Esophagus muscularis mucosa (tissue), 4 donors: ENCODE measurements at regions not wholly inside any gene's neighbourhood (a gene's known extent, or its start where the extent isn't known, plus 50 kb on each side); places are given as distances from the start of the nearest gene placed in this dataset.

Experiments used
- DNase-seq: peaks from one replicate; pipeline ENCODE4 v3.0.0-alpha.2; 2017; ENCODE audit errors: extremely low spot score
- H3K27ac ChIP-seq, 4 donors: fragments of 200-600 bp; sonication (generic); replicated peaks in 1 of 4; 1 replicate in 3 of 4; 2 replicates in 1 of 4; pipeline ENCODE4 v1.5.1; 2016 to 2019; ENCODE audit warnings: mild to moderate bottlenecking in 1 of 4
- H3K27me3 ChIP-seq, 4 donors: fragments of 200-600 bp; sonication (generic); one replicate each; pipeline versions ENCODE4 v1.5.1 to v1.6.0; 2016 to 2019
- H3K36me3 ChIP-seq, 4 donors: fragments of 200-600 bp; sonication (generic); one replicate each; pipeline ENCODE4 v1.5.1; 2016 to 2019
- H3K4me1 ChIP-seq, 4 donors: fragments of 200-600 bp; sonication (generic); one replicate each; pipeline ENCODE4 v1.5.1; 2016 to 2019
- H3K4me3 ChIP-seq, 4 donors: fragments of 200-600 bp; sonication (generic); 1 replicate in 2 of 4; 2 replicates in 2 of 4; pipeline ENCODE4 v1.5.1; 2016 to 2019; ENCODE audit warnings: mild to moderate bottlenecking in 4 of 4, moderate library complexity in 1 of 4
- H3K9me3 ChIP-seq, 4 donors: fragments of 200-600 bp; sonication (generic); 1 replicate in 3 of 4; 2 replicates in 1 of 4; pipeline ENCODE4 v1.5.1; 2016 to 2019
- CTCF ChIP-seq, 3 experiments: fragments of 200-600 bp in 2 of 3; fragments of 450-650 bp in 1 of 3; sonication (generic) in 2 of 3; IDR thresholded peaks; one replicate each; pipeline ENCODE4 v1.5.1; 2017 to 2019; ENCODE audit warnings: antibody characterized with exemption in 3 of 3, mild to moderate bottlenecking in 2 of 3, moderate library complexity in 1 of 3
- EP300 ChIP-seq: sonication (generic); formaldehyde crosslinking; IDR thresholded peaks from one replicate; pipeline ENCODE4 v1.6.1; 2017; ENCODE audit warnings: antibody characterized with exemption
- POLR2A ChIP-seq: fragments of 450-650 bp; IDR thresholded peaks from one replicate; pipeline ENCODE4 v1.6.1; 2017; ENCODE audit warnings: antibody characterized with exemption, moderate library complexity, mild to moderate bottlenecking, low read depth
- POLR2AphosphoS5 ChIP-seq, 2 donors: sonication (generic); formaldehyde crosslinking; IDR thresholded peaks; one replicate each; pipeline ENCODE4 v1.6.1; 2017; ENCODE audit warnings: antibody characterized with exemption in 2 of 2
- WGBS: methylation state at CpG from one replicate; pipeline ENCODE4 v1.1.5; 2018; 5-methylcytosine and 5-hydroxymethylcytosine counted together
- intact Hi-C: fragments of 100-400 bp; cut with DNase I; formaldehyde crosslinking; loops from one replicate; pipeline ENCODE4 v1.15.1; 2023

- TF ChIP-seq EP300 (no peak), POLR2AphosphoS5 (IDR thresholded peaks at IDR 0.05) (no peak), CTCF (IDR thresholded peaks at IDR 0.05) (no peak), POLR2A (no peak)
- no peak for DNase-seq
- intact Hi-C loops: no loop called here
- WGBS: 76% methylated on average over 2 of the region's 2 CpGs
- Histone ChIP-seq H3K9me3 (no peaks in the 10 kb centered on the region), H3K4me1 (no peaks in the 10 kb centered on the region), H3K4me3 (no peak overlapping the region), H3K27me3 (no peaks in the 10 kb centered on the region), H3K27ac (no peak overlapping the region), H3K36me3 (no peaks in the 10 kb centered on the region)
These were observed 514.6 kb upstream of the FBXO33 start for GRCh38 chr14:39946807-39947206.

GRCh38 chr14:39939023-39939422 lies 506.8 kb upstream of the FBXO33 start:
- no peak overlapping the region for H3K4me3 ChIP-seq
- no peaks in the 10 kb centered on the region for H3K9me3 ChIP-seq
- intact Hi-C loops: no loop called here
- DNase-seq: no peak
- TF ChIP-seq POLR2A: no peak
- no peak for TF ChIP-seq CTCF (IDR thresholded peaks at IDR 0.05)
- no peak for TF ChIP-seq EP300
- no peak for TF ChIP-seq POLR2AphosphoS5 (IDR thresholded peaks at IDR 0.05)
- H3K27ac ChIP-seq: no peak overlapping the region
- no peaks in the 10 kb centered on the region for H3K36me3 ChIP-seq
- H3K4me1 ChIP-seq: no peaks in the 10 kb centered on the region
- no peaks in the 10 kb centered on the region for H3K27me3 ChIP-seq

- Histone ChIP-seq H3K4me3 (no peak overlapping the region), H3K27me3 (no peaks in the 10 kb centered on the region), H3K9me3 (no peaks in the 10 kb centered on the region), H3K27ac (no peak overlapping the region), H3K36me3 (no peaks in the 10 kb centered on the region), H3K4me1 (no peaks in the 10 kb centered on the region)
- no peak for TF ChIP-seq POLR2A
- TF ChIP-seq POLR2AphosphoS5 (IDR thresholded peaks at IDR 0.05): no peak
- no peak for TF ChIP-seq EP300
- TF ChIP-seq CTCF (IDR thresholded peaks at IDR 0.05): no peak
- 81% methylated on average over 6 of the region's 6 CpGs for WGBS
- intact Hi-C loops: no loop called here
- DNase-seq: no peak
These were observed 480.2 kb upstream of the FBXO33 start for GRCh38 chr14:39912192-39913100.

- no peak overlapping the region for H3K27ac ChIP-seq
- DNase-seq: no peak
- TF ChIP-seq CTCF (IDR thresholded peaks at IDR 0.05) (no peak), EP300 (no peak), POLR2A (no peak), POLR2AphosphoS5 (IDR thresholded peaks at IDR 0.05) (no peak)
- intact Hi-C loops: no loop called here
- H3K4me3 ChIP-seq: no peak overlapping the region
- H3K4me1 ChIP-seq: no peaks in the 10 kb centered on the region
- WGBS: 100% methylated on average over 1 of the region's 2 CpGs
- no peaks in the 10 kb centered on the region for H3K27me3 ChIP-seq
- peaks cover 0 to 11% (median 3%) of the 10 kb centered on the region in 4 donors for H3K9me3 ChIP-seq
- H3K36me3 ChIP-seq: no peaks in the 10 kb centered on the region
These were observed 465.4 kb upstream of the FBXO33 start for GRCh38 chr14:39897657-39898056.

GRCh38 chr14:39890026-39890425 lies 457.8 kb upstream of the FBXO33 start:
- DNase-seq: no peak
- no peaks in the 10 kb centered on the region for H3K4me1 ChIP-seq
- TF ChIP-seq CTCF (IDR thresholded peaks at IDR 0.05): no peak
- no peak for TF ChIP-seq EP300
- no peak for TF ChIP-seq POLR2AphosphoS5 (IDR thresholded peaks at IDR 0.05)
- no peak for TF ChIP-seq POLR2A
- no peaks in the 10 kb centered on the region for H3K27me3 ChIP-seq
- H3K36me3 ChIP-seq: no peaks in the 10 kb centered on the region
- intact Hi-C loops: no loop called here
- H3K27ac ChIP-seq: no peak overlapping the region
- WGBS: 94% methylated on average over 1 of the region's 1 CpG
- no peak overlapping the region for H3K4me3 ChIP-seq
- H3K9me3 ChIP-seq: peaks cover 0 to 19% (median 16%) of the 10 kb centered on the region in 4 donors
